HepG2 (cell line): ENCODE measurements at regions not wholly inside any gene's neighbourhood (a gene's known extent, or its start where the extent isn't known, plus 50 kb on each side); places are given as distances from the start of the nearest gene placed in this dataset.
A peak's percentile ranks its signal among the peaks of the same experiment; 100 is the strongest.

Experiments
- ATF2 ChIP-seq: sonication (generic); formaldehyde crosslinking; IDR thresholded peaks from 2 replicates; pipeline ENCODE4 v1.4.0; 2020; ENCODE audit warnings: missing genetic modification reagents
- CAMTA2 ChIP-seq: sonication (generic); formaldehyde crosslinking; IDR thresholded peaks from 2 replicates; pipeline ENCODE4 v1.4.0; 2020; ENCODE audit warnings: mild to moderate bottlenecking, missing genetic modification reagents, borderline replicate concordance
- EZH2 ChIP-seq: conservative IDR thresholded peaks from 2 replicates; pipeline ENCODE4 v1.6.1; 2012; ENCODE audit warnings: mild to moderate bottlenecking, low read depth, low read length, moderate library complexity
- FOXJ3 ChIP-seq: sonication (generic); formaldehyde crosslinking; IDR thresholded peaks from 2 replicates; pipeline ENCODE4 v1.4.0; 2020; ENCODE audit warnings: missing genetic modification reagents, mild to moderate bottlenecking, borderline replicate concordance
- GATAD1 ChIP-seq: IDR thresholded peaks from 2 replicates; pipeline ENCODE4 v1.6.1; 2016; ENCODE audit warnings: missing genetic modification reagents, missing compliant biosample characterization
- HNRNPLL ChIP-seq: fragments of 200-400 bp; formaldehyde crosslinking; IDR thresholded peaks from 2 replicates; pipeline ENCODE4 v1.6.1; 2017; ENCODE audit warnings: mild to moderate bottlenecking, low read depth, low read length; ENCODE audit not compliant: poor library complexity, severe bottlenecking
- KDM1A ChIP-seq: IDR thresholded peaks from 2 replicates; pipeline ENCODE4 v1.6.1; 2016; ENCODE audit warnings: missing compliant biosample characterization
- NAIF1 ChIP-seq: sonication (generic); formaldehyde crosslinking; IDR thresholded peaks from 2 replicates; pipeline ENCODE4 v1.5.0; 2020; ENCODE audit warnings: mild to moderate bottlenecking, missing genetic modification reagents, borderline replicate concordance
- NFKBIZ ChIP-seq: IDR thresholded peaks from 2 replicates; pipeline ENCODE4 v1.6.1; 2018; ENCODE audit warnings: missing genetic modification reagents, missing compliant biosample characterization
- NPAS2 ChIP-seq: sonication (generic); formaldehyde crosslinking; IDR thresholded peaks from 2 replicates; pipeline ENCODE4 v1.8.0; 2022; ENCODE audit warnings: mild to moderate bottlenecking, missing genetic modification reagents, borderline replicate concordance
- ZBED4 ChIP-seq: sonication (generic); formaldehyde crosslinking; IDR thresholded peaks from 2 replicates; pipeline ENCODE4 v1.4.0; 2020; ENCODE audit warnings: missing genetic modification reagents, borderline replicate concordance
- ZNF280D ChIP-seq: sonication (generic); formaldehyde crosslinking; IDR thresholded peaks from 2 replicates; pipeline ENCODE4 v1.5.1; 2020; ENCODE audit warnings: mild to moderate bottlenecking, missing genetic modification reagents
- ZNF281 ChIP-seq: sonication (generic); formaldehyde crosslinking; IDR thresholded peaks from 2 replicates; pipeline ENCODE4 v1.4.0; 2020; ENCODE audit warnings: missing genetic modification reagents, borderline replicate concordance
- ZNF292 ChIP-seq: sonication (generic); formaldehyde crosslinking; IDR thresholded peaks from 2 replicates; pipeline ENCODE4 v1.8.1; 2022; ENCODE audit warnings: mild to moderate bottlenecking, low read depth, missing genetic modification reagents, borderline replicate concordance
- ZNF331 ChIP-seq: sonication (generic); formaldehyde crosslinking; IDR thresholded peaks from 2 replicates; pipeline ENCODE4 v1.4.0; 2020; ENCODE audit warnings: missing genetic modification reagents
- ZNF546 ChIP-seq: sonication (generic); formaldehyde crosslinking; conservative IDR thresholded peaks from 2 replicates; pipeline ENCODE4 v1.8.1; 2023; ENCODE audit warnings: mild to moderate bottlenecking, missing genetic modification reagents
- TF ChIP-seq, protein P1 (sequence below): sonication (generic); formaldehyde crosslinking; IDR thresholded peaks from 2 replicates; pipeline ENCODE4 v1.4.0; 2020; ENCODE audit warnings: missing genetic modification reagents

DNA sequence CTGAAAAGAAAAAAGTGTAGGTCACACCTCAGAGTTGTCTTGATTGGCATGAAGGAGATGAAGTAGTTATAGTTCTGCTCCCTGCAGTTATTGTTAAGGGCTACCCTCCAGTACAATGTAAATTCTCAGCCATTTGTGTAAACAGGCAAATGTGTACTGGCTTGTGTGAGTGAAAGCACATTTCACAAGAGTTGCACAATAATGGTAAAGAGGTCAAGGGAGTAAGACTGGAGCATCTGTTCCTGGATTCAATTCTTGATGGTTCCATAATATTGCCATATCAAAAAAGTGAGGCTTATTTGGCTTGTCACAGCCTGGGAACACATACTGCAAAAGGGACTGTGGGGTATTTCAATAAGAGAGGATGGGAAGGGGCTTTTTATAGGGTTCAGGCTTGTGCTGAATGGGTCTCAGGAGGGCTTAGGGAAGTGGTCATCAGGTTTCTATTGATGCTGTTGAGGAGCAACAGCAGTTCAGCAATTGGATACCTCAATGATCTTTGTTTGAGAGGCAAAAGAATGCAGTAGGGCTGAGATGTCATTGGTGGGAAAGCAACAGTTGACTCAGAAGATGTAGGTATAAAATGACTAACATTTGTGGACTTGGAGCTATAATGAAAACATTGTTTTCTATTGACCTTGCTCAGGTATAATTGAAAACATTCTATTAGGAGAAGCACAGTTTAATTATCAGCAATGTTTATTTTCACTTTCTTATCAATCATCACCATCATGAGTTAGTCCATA lies 402.6 kb downstream of the BCKDHB start (continued):
- peak; percentile 88 for TF ChIP-seq FOXJ3
- peak; percentile 65; the same call in 1 of the 2 replicates for TF ChIP-seq GATAD1 (CRISPR knock-in tag)
- TF ChIP-seq NFKBIZ (CRISPR knock-in tag) = peak; percentile 83
- TF ChIP-seq HNRNPLL = no peak
- peak; percentile 71; the same call in 1 of the 2 replicates for TF ChIP-seq ZBED4 (CRISPR knock-in tag)
- peak; percentile 45; the same call in 1 of the 2 replicates for TF ChIP-seq ZNF281 (CRISPR knock-in tag)
- peak; percentile 90 for TF ChIP-seq ZNF331 (CRISPR knock-in tag)
- TF ChIP-seq NAIF1 (CRISPR knock-in tag) = no peak
- TF ChIP-seq ZNF292 (CRISPR knock-in tag) = peak; percentile 79; the same call in 1 of the 2 replicates
- peak; percentile 87 for TF ChIP-seq KDM1A (CRISPR knock-in tag)
- peak; percentile 57; the same call in 1 of the 2 replicates for TF ChIP-seq ATF2 (CRISPR knock-in tag)
- no peak for TF ChIP-seq EZH2
- TF ChIP-seq CAMTA2 (CRISPR knock-in tag) = no peak
- no peak for TF ChIP-seq ZNF546 (CRISPR knock-in tag)
- TF ChIP-seq, protein P1, sequence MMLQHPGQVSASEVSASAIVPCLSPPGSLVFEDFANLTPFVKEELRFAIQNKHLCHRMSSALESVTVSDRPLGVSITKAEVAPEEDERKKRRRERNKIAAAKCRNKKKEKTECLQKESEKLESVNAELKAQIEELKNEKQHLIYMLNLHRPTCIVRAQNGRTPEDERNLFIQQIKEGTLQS (CRISPR knock-in tag) = no peak
- TF ChIP-seq NPAS2 (CRISPR knock-in tag) = no peak
- TF ChIP-seq ZNF280D (CRISPR knock-in tag) = 0 out of 2 replicates have a peak, but pooled peaks have one; percentile 59
